Duodenal mucosa (tissue), 2 donors: ENCODE measurements at regions not wholly inside any gene's neighbourhood (a gene's known extent, or its start where the extent isn't known, plus 50 kb on each side); places are given as distances from the start of the nearest gene placed in this dataset.
"Not testable (repeated sequence)": the region's sequence is repeated elsewhere in the genome, so short reads cannot be mapped to it uniquely, and the experiment has no call there.

Experiments used
- H3K27ac ChIP-seq: one replicate; pipeline ENCODE4 v1.7.0; 2013; ENCODE audit warnings: low read depth, low read length
- H3K27me3 ChIP-seq, 2 donors: one replicate each; pipeline ENCODE4 v1.7.0; 2013; ENCODE audit warnings: low read length in 2 of 2, control low read depth in 1 of 2; ENCODE audit not compliant: insufficient read depth in 2 of 2, control insufficient read depth in 1 of 2
- H3K36me3 ChIP-seq, 2 donors: one replicate each; pipeline ENCODE4 v1.7.0; 2013; ENCODE audit warnings: low read length in 2 of 2, control low read depth in 1 of 2; ENCODE audit not compliant: insufficient read depth in 2 of 2, control insufficient read depth in 1 of 2
- H3K4me1 ChIP-seq, 2 donors: one replicate each; pipeline ENCODE4 v1.7.0; 2013; ENCODE audit warnings: low read length in 2 of 2, control low read depth in 1 of 2; ENCODE audit not compliant: insufficient read depth in 2 of 2, control insufficient read depth in 1 of 2
- H3K4me3 ChIP-seq, 2 donors: one replicate each; pipeline ENCODE4 v1.7.0; 2013; ENCODE audit warnings: low read length in 2 of 2, low read depth in 1 of 2
- H3K9ac ChIP-seq, 2 donors: one replicate each; pipeline ENCODE4 v1.7.0; 2013; ENCODE audit warnings: low read length in 2 of 2, low read depth in 1 of 2
- H3K9me3 ChIP-seq, 2 donors: one replicate each; pipeline ENCODE4 v1.7.0; 2013; ENCODE audit warnings: low read length in 2 of 2, control low read depth in 1 of 2; ENCODE audit not compliant: control insufficient read depth in 1 of 2

GRCh38 chr14:105739331-105740102 is 213.1 kb downstream of the TMEM121 start:
- Histone ChIP-seq H3K27me3 (no peaks in the 10 kb centered on the region), H3K36me3 (no peaks in the 10 kb centered on the region), H3K9ac (no peak overlapping the region), H3K4me1 (no peaks in the 10 kb centered on the region), H3K27ac (no peak overlapping the region), H3K9me3 (no peaks in the 10 kb centered on the region), H3K4me3 (no peak overlapping the region)

- not testable (repeated sequence) for H3K4me1 ChIP-seq, H3K9me3 ChIP-seq, H3K27ac ChIP-seq, H3K4me3 ChIP-seq, H3K27me3 ChIP-seq, H3K9ac ChIP-seq, H3K36me3 ChIP-seq
Measured at GRCh38 chr14:105740272-105740671, 213.9 kb downstream of the TMEM121 start.

GRCh38 chr14:105740961-105741360 is 214.6 kb downstream of the TMEM121 start:
- not testable (repeated sequence) for H3K27me3 ChIP-seq, H3K9me3 ChIP-seq, H3K27ac ChIP-seq

GRCh38 chr14:105741707-105742530 is 215.5 kb downstream of the TMEM121 start:
- not testable (repeated sequence) for H3K36me3 ChIP-seq, H3K27me3 ChIP-seq, H3K4me1 ChIP-seq, H3K27ac ChIP-seq, H3K9ac ChIP-seq, H3K9me3 ChIP-seq, H3K4me3 ChIP-seq

More at GRCh38 chr14:105740961-105741360, 214.6 kb downstream of the TMEM121 start:
- not testable (repeated sequence) for H3K4me3 ChIP-seq, H3K9ac ChIP-seq, H3K4me1 ChIP-seq, H3K36me3 ChIP-seq

- Histone ChIP-seq H3K9me3 (no peaks in the 10 kb centered on the region), H3K27me3 (no peaks in the 10 kb centered on the region), H3K4me1 (no peaks in the 10 kb centered on the region), H3K36me3 (no peaks in the 10 kb centered on the region), H3K27ac (no peak overlapping the region), H3K4me3 (no peak overlapping the region), H3K9ac (no peak overlapping the region)
Measured at GRCh38 chr14:105742531-105742848, 216.1 kb downstream of the TMEM121 start.

GRCh38 chr14:105742904-105743701 is 216.7 kb downstream of the TMEM121 start:
- H3K4me3 ChIP-seq, H3K9me3 ChIP-seq, H3K27me3 ChIP-seq, H3K9ac ChIP-seq, H3K4me1 ChIP-seq, H3K36me3 ChIP-seq, H3K27ac ChIP-seq: not testable (repeated sequence)

GRCh38 chr14:105744213-105744787 is 217.9 kb downstream of the TMEM121 start:
- not testable (repeated sequence) for H3K4me1 ChIP-seq, H3K9ac ChIP-seq, H3K27me3 ChIP-seq, H3K36me3 ChIP-seq, H3K27ac ChIP-seq, H3K9me3 ChIP-seq, H3K4me3 ChIP-seq

GRCh38 chr14:105745433-105746123 is 219.2 kb downstream of the TMEM121 start:
- Histone ChIP-seq H3K4me3 (no peak overlapping the region), H3K4me1 (no peaks in the 10 kb centered on the region), H3K36me3 (no peaks in the 10 kb centered on the region), H3K27me3 (no peaks in the 10 kb centered on the region), H3K27ac (no peak overlapping the region), H3K9me3 (no peaks in the 10 kb centered on the region), H3K9ac (no peak overlapping the region)

- no peak overlapping the region for H3K9ac ChIP-seq
- H3K36me3 ChIP-seq, result no peaks in the 10 kb centered on the region
- H3K27ac ChIP-seq, result no peak overlapping the region
- no peaks in the 10 kb centered on the region for H3K9me3 ChIP-seq
- H3K27me3 ChIP-seq, result no peaks in the 10 kb centered on the region
- H3K4me1 ChIP-seq, result no peaks in the 10 kb centered on the region
- no peak overlapping the region for H3K4me3 ChIP-seq
Measured at GRCh38 chr14:105746124-105746514, 219.7 kb downstream of the TMEM121 start.
